Tibial artery (tissue), 4 donors: ENCODE measurements at regions not wholly inside any gene's neighbourhood (a gene's known extent, or its start where the extent isn't known, plus 50 kb on each side); places are given as distances from the start of the nearest gene placed in this dataset.

Experiments
- DNase-seq, 2 donors: peaks; one replicate each; pipeline ENCODE4 v3.0.0-alpha.2; 2019
- H3K27ac ChIP-seq, 2 donors: fragments of 200-600 bp; sonication (generic) in 1 of 2; 1 replicate in 1 of 2; 2 replicates in 1 of 2; pipeline ENCODE4 v1.5.1; 2018 to 2019; ENCODE audit warnings: mild to moderate bottlenecking in 1 of 2
- H3K27me3 ChIP-seq, 2 donors: fragments of 200-600 bp; sonication (generic) in 1 of 2; one replicate each; pipeline versions ENCODE4 v1.5.1 to v1.6.0; 2016 to 2019
- H3K36me3 ChIP-seq, 3 donors: fragments of 200-600 bp; sonication (generic) in 2 of 3; one replicate each; pipeline ENCODE4 v1.5.1; 2016 to 2019; ENCODE audit warnings: mild to moderate bottlenecking in 2 of 3
- H3K4me1 ChIP-seq, 4 donors: fragments of 200-600 bp; sonication (generic) in 2 of 4; 1 replicate in 3 of 4; 2 replicates in 1 of 4; pipeline ENCODE4 v1.5.1; 2016 to 2019
- H3K4me3 ChIP-seq, 2 donors: fragments of 200-600 bp; sonication (generic) in 1 of 2; 1 replicate in 1 of 2; 2 replicates in 1 of 2; pipeline ENCODE4 v1.5.1; 2018 to 2019; ENCODE audit warnings: mild to moderate bottlenecking in 2 of 2
- H3K9me3 ChIP-seq, 3 donors: fragments of 200-600 bp; sonication (generic) in 1 of 3; one replicate each; pipeline ENCODE4 v1.5.1; 2016 to 2019
- intact Hi-C: fragments of 100-400 bp; cut with DNase I; formaldehyde crosslinking; loops from one replicate; pipeline ENCODE4 v1.15.0; 2023; ENCODE audit warnings: low total_unique reads
- TF ChIP-seq, protein P1 (sequence below), 2 experiments: fragments of 200-600 bp in 1 of 2; fragments of 450-650 bp in 1 of 2; IDR thresholded peaks; one replicate each; pipeline ENCODE4 v1.5.1; 2017 to 2019; ENCODE audit warnings: antibody characterized with exemption in 2 of 2, mild to moderate bottlenecking in 1 of 2, moderate library complexity in 1 of 2

GRCh38 chr7:153002572-153002971 is 243.0 kb downstream of the ACTR3B start:
- Histone ChIP-seq H3K4me1 (no peaks in the 10 kb centered on the region), H3K27ac (no peak overlapping the region), H3K4me3 (no peak overlapping the region), H3K9me3 (no peaks in the 10 kb centered on the region), H3K27me3 (no peaks in the 10 kb centered on the region), H3K36me3 (no peaks in the 10 kb centered on the region)
- no peak for DNase-seq
- intact Hi-C loops, result no loop called here
- TF ChIP-seq, protein P1, sequence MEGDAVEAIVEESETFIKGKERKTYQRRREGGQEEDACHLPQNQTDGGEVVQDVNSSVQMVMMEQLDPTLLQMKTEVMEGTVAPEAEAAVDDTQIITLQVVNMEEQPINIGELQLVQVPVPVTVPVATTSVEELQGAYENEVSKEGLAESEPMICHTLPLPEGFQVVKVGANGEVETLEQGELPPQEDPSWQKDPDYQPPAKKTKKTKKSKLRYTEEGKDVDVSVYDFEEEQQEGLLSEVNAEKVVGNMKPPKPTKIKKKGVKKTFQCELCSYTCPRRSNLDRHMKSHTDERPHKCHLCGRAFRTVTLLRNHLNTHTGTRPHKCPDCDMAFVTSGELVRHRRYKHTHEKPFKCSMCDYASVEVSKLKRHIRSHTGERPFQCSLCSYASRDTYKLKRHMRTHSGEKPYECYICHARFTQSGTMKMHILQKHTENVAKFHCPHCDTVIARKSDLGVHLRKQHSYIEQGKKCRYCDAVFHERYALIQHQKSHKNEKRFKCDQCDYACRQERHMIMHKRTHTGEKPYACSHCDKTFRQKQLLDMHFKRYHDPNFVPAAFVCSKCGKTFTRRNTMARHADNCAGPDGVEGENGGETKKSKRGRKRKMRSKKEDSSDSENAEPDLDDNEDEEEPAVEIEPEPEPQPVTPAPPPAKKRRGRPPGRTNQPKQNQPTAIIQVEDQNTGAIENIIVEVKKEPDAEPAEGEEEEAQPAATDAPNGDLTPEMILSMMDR (IDR thresholded peaks at IDR 0.05), result no peak

DNA sequence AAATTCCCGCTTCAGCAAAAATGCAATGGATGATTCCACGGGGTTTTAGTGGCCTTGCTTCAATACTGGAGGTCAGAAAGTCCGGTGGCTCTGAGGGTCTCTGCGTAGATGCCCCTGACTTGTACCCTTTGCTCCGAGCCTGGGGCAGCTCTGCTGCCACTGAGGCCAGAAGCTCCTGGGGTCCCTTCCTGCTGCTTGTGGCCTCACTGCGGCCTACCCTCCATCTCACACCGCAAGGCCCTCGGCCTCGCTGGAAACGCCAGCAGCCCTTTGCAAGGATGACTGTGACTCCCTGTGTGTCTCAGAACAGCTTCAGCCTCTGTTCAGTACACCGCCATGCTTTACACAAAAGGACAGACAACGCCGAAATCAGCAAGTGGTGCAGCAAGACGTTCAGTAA is 244.8 kb downstream of the ACTR3B start:
- H3K9me3 ChIP-seq, result no peaks in the 10 kb centered on the region
- no peaks in the 10 kb centered on the region for H3K27me3 ChIP-seq
- DNase-seq, result no peak
- no peaks in the 10 kb centered on the region for H3K4me1 ChIP-seq
- TF ChIP-seq, protein P1 (IDR thresholded peaks at IDR 0.05), result no peak
- H3K36me3 ChIP-seq, result no peaks in the 10 kb centered on the region
- no peak overlapping the region for H3K4me3 ChIP-seq
- intact Hi-C loops, result no loop called here
- H3K27ac ChIP-seq, result no peak overlapping the region

- TF ChIP-seq, protein P1 (IDR thresholded peaks at IDR 0.05), result no peak
- intact Hi-C loops, result no loop called here
- no peaks in the 10 kb centered on the region for H3K4me1 ChIP-seq
- H3K4me3 ChIP-seq, result no peak overlapping the region
- H3K27me3 ChIP-seq, result no peaks in the 10 kb centered on the region
- no peak for DNase-seq
- H3K36me3 ChIP-seq, result no peaks in the 10 kb centered on the region
- H3K9me3 ChIP-seq, result no peaks in the 10 kb centered on the region
- H3K27ac ChIP-seq, result no peak overlapping the region
Measured at GRCh38 chr7:153005750-153006435, 246.3 kb downstream of the ACTR3B start.

DNA sequence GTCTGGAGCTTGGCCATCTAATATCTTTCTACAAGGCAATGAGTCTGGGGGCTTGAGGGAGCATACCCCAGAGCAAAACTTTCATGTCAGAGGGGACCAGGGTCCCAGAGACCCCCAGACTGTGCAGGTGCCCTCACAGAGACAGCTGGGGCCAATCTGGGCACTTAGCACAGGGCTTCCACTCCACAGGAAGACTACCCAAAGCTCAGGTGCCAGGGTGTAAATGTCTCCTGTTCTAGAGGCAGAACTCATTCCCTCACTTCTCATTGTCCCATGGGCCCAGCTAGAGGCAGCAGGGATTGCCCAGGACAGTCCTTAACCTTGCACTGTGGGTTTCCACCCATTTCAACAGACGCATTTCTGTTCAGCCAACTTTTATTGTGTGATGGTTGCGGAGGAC is 246.9 kb downstream of the ACTR3B start:
- Histone ChIP-seq H3K9me3 (no peaks in the 10 kb centered on the region), H3K27me3 (no peaks in the 10 kb centered on the region), H3K4me3 (no peak overlapping the region), H3K36me3 (no peaks in the 10 kb centered on the region), H3K4me1 (no peaks in the 10 kb centered on the region), H3K27ac (no peak overlapping the region)
- intact Hi-C loops, result no loop called here
- no peak for DNase-seq
- TF ChIP-seq, protein P1 (IDR thresholded peaks at IDR 0.05), result no peak

GRCh38 chr7:153006911-153007310 is 247.4 kb downstream of the ACTR3B start:
- TF ChIP-seq, protein P1 (IDR thresholded peaks at IDR 0.05), result no peak
- Histone ChIP-seq H3K27me3 (no peaks in the 10 kb centered on the region), H3K9me3 (no peaks in the 10 kb centered on the region), H3K36me3 (no peaks in the 10 kb centered on the region), H3K4me3 (no peak overlapping the region), H3K4me1 (no peaks in the 10 kb centered on the region), H3K27ac (no peak overlapping the region)
- no peak for DNase-seq
- intact Hi-C loops, result no loop called here

DNA sequence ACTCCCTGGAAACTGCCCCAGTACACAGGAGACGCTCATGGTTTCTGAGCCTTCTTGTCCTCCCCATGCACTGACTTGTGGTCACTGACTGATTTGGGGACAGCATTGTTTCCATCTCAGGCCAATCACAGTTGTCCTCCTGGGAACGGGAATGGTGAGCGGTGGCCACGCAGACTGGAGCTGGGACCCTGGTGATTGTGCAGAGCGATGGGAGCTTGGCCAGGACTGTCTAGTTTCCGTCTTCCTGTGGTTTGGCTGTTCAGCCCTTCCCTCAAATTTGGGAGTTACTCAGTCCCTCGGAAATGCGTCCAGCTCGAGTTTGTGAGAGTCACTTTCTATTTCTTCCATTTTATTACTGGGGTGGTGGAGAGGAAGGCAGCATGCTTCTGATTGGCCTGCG is 250.9 kb downstream of the ACTR3B start:
- no peaks in the 10 kb centered on the region for H3K4me1 ChIP-seq
- no peaks in the 10 kb centered on the region for H3K9me3 ChIP-seq
- intact Hi-C loops, result no loop called here
- H3K36me3 ChIP-seq, result no peaks in the 10 kb centered on the region
- no peak for DNase-seq
- no peak overlapping the region for H3K27ac ChIP-seq
- no peak overlapping the region for H3K4me3 ChIP-seq
- no peaks in the 10 kb centered on the region for H3K27me3 ChIP-seq
- TF ChIP-seq, protein P1 (IDR thresholded peaks at IDR 0.05), result no peak
